Non-pigmented ciliary epithelial cell (primary cell): ENCODE measurements at regions not wholly inside any gene's neighbourhood (a gene's known extent, or its start where the extent isn't known, plus 50 kb on each side); places are given as distances from the start of the nearest gene placed in this dataset.
A peak's percentile ranks its signal among the peaks of the same experiment; 100 is the strongest.

Experiments
- DNase-seq: peaks from one replicate; pipeline ENCODE4 v3.0.0-alpha.2; 2010; ENCODE audit warnings: low read depth

GRCh38 chr10:107444443-107444842, 279.9 kb upstream of the SORCS1 start:
- DNase-seq, result no peak

DNA sequence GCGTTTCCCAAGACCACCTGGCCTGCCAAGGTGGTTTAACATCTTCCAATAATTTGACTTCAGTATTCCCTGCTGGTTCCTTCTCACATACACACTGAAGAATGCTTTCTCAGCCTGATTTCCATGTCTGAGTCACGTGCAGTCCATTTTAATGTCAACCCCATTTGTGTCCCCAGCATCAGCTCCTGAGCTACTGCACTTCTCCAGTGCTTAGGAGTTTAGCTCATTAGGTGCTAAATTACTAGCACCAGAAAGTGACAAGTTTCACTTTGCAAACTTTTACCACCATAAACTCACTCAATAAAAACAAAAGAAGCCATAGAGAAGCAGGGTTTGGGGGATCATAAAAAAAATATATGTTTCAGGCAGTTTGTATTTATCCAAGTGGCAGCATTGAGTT, 279.3 kb upstream of the SORCS1 start:
- DNase-seq, result no peak

DNA sequence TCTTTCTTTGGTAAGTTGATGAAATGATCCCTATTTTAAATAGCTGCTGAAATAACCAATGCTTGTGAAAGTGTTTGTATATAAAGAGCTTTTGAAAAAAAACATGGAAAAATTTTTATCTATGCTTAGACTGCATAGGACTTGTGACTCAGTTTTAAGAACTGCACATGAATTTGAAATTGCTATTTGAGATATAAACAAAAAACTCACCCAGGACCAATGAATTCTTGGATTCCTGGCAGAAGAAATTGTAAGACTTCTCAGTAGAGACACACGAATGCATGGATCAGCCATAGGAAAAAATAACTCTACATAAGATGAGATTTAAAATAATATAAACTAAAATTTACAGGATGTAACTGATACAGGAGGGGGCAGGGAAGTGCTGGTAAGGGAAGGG, 278.8 kb upstream of the SORCS1 start:
- no peak for DNase-seq

DNA sequence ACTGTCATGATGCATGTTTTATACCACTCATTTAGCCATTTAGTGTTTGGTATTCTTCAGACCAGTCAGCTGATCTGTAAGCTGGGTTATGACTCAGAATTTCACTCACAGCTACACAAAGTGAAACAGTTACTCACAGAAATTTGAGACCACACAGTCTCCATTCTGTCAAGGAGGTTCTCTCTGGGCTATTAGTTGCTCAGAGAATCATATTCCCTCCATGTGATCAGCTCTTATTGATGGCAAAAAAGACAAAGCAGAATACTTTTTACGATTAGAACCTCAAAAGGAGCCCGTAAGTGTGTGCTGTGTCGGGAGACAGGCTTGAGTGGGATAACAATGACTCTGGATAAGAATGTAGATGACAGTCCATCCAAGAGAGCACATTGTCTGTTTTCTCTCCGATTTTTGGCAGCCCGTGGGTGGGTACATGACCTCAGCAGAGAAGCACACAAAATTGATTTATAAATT, 277.6 kb upstream of the SORCS1 start:
- peak; percentile 68 for DNase-seq

DNA sequence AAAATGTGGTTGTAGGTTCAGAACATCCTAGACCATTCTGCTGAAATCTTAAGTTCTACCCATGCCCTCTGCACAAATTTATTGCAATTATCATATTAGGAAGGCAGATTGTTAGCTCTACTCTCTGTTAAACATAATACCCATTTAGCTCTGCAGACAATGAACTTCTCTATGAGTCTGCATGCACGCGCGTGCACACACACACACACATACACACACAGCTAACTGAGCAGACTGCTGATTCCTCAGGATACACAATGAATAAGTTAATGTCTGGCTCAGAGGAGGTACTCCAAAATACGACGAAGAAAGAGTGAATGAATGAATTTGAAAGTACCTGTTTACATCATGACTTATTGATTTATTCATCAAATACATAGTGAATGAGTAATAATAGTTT, 276.2 kb upstream of the SORCS1 start:
- no peak for DNase-seq

GRCh38 chr10:107437921-107438320, 273.4 kb upstream of the SORCS1 start:
- no peak for DNase-seq

DNA sequence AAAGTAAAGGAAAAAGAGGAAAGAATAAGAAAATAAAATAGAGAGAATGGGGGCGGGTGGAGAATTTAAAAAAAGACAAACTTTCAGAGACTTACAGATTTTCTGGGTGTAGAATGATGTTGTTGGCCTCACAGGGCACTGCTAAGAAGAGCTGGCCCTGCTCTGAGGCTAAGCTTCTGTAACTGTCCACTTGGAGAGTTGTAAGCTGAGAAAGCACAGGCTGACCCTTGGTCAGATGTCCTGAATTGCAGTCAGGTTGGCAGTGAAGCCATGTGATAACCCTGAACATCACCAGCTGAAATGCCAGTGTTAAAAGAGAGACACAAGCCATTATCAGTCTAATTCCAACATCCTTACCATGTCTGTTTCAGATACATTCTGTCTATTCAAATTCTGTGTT, 272.1 kb upstream of the SORCS1 start:
- DNase-seq, result no peak

DNA sequence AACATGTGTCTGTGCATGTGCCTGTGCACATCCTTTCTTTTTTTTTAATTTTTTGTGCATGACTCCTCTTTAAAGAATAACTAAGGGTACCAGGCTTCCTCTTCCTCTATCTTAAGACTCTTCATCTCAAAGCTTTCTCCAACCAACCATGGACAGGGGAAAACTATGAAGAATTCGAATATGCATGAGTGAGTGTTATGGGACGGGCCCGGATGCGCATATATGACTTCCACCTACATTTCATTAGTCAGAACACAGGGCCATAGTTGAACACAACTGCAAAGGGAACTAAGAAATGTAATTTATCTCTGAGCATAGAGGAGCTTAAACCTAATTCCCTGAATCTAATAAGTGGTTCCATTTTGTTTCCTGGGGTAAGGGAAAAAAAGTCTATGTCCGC, 270.3 kb upstream of the SORCS1 start:
- DNase-seq, result no peak

DNA sequence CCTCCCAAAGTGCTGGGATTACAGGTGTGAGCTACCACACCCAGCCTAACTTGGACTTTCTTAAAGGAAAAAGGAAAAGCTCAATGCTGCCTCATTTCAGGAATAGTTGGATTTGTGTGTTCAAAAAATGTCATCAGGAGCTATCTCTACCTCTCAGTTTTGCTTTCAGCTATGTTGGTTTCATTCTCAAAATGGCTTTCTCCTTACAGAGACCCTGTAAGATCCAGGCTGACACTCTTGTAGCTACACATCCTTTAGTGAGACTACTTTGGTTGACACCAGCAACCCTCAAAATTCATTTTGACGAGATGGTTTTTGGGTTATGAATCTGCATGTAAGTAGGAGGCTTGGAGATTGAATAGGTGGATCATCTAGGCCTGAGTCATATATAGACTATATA, 269.7 kb upstream of the SORCS1 start:
- DNase-seq, result no peak

GRCh38 chr10:107433605-107434004, 269.1 kb upstream of the SORCS1 start:
- DNase-seq, result no peak

DNA sequence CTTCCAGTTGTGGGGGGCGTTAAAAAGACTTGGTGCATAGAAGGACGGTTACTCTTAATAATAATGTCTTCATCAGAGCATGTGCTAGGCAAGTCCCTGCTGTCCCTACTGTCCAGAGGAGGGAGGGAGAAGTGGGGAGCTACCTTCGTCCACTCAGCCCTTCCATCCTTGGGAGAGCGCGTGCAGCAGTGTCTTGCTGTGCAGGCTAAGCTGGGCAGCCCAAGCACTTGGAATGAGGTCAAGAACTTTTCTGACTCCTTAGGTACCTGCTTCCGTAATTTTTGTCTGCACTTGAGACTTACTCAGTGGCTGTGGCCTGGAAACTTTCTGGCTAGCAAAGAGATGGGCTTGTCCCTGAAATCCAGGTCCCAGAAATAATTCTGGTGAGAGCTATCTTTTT, 265.9 kb upstream of the SORCS1 start:
- DNase-seq, result no peak

DNA sequence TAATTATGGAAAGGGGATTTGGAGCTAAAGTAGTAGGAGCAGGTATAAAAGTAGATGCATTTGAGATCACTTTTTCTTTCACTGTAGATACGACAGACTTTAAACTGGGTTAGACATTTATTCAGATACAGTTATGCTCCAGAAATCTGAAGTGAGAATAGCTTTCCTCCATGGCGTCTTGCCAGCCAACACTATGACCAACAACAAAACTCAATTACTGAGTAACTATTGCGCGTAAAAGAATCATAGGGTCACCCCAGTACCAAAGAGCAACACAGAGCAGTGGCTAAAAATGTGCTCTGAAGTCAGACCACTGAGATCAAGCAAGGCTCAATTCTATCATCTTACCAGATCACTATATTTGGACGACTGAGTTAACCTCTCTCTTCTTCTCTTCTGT, 262.5 kb upstream of the SORCS1 start:
- DNase-seq, result no peak

DNA sequence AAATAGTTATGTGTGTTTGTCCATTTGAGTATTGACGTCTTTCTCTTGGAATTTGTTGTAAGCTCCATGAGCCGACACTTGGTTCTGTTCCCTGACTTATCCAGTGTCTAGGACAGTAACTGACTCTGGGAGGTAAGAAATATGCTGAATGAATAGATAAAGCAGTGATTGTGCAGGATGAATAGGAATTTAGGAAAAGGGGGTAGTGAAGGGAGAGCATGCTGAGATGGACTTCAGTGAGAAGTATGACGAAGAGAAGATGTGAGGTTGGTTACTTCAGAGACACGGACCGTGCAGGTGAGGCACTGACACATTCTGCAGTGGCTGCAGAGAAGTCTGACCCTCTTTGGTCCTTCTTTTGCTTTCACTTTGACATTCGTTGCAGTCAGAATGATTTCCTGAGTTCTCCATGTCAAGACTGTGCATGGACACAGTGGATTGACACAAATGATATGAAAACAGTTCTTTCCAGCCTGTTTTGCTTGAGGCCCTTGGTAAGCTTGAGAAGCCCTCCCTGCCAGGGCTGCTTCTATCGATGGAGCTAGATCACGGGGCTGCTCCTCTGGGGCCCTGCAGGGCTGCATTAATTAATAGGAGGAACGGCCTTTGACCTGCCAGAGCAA, 261.5 kb upstream of the SORCS1 start:
- DNase-seq, result no peak

GRCh38 chr10:107424628-107425027, 260.1 kb upstream of the SORCS1 start:
- no peak for DNase-seq

DNA sequence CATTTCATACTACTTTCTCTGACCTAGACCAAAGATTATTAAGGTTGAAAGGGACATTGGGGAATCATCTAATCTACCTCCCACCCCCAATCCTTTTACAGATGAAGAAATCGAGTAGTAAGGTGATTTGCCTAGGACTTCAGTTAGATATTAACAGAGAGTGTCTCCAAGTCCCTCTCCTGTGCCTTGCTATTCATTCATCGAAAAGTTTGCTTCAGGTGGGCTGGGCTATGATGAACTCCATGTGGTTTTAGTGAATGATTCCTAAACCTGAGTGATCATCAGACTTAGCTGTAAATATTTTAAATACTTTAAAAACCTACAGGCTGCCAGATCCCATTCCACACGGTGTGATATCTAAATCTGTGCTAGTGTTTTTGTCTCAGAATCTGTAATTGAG, 259.4 kb upstream of the SORCS1 start:
- no peak for DNase-seq

GRCh38 chr10:107422681-107423080, 258.2 kb upstream of the SORCS1 start:
- DNase-seq, result no peak

DNA sequence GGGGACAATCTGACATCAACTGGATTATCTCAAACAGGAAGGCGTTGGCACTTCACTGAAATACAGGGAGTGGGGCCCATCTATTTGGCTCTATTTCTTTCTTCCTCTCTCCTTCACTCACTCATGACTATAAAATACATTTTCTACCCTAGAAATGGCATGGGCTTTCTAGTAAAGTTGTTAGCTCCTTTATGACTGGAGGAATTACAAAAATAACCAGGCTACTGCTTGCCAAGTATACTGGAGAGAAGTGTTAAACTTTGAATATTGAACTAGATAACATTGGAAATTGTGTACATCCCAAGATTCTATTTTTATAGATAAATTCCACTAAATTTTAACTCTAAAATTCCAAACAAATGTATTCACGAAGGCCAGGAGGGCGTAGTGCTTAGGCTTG, 255.7 kb upstream of the SORCS1 start:
- no peak for DNase-seq

DNA sequence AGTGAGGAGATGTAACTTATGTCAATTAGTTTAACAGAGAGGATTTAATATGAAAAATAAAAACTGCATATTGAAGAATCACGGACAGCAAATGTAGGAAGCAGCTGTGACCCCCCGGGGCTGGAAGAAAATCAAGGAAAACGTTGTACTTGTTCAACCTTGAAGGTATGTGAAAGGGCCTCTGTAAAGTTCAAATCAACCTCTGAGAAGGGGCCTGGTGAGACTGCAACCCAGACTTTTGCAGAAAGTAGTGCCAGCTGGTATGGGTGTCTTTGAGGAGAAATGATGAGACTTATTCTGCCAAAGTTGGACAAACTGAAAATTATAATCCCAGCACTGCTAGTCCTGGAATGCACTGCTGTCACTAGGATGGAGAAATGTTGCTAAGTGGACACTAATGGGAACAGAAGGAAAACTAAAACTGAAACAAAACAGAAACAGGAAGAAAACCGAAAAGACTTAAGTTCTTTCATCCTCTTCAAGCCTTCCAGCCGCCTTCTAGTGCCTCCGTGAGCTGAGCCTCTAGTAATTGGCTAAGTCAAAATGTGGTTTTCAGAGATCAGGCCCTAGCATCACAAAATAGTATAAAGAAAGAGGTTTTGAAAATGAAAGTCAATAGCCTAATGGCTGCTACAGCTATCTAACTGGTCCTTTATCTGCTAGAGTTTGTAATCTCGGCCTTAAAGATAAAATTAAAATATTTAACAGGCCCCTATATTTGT, 253.7 kb upstream of the SORCS1 start:
- DNase-seq, result no peak

- DNase-seq, result no peak
Observed at GRCh38 chr10:107417446-107417845, 252.9 kb upstream of the SORCS1 start.

GRCh38 chr10:107415446-107415845, 250.9 kb upstream of the SORCS1 start:
- DNase-seq, result no peak

- no peak for DNase-seq
Observed at GRCh38 chr10:107413971-107414370, 249.5 kb upstream of the SORCS1 start.

GRCh38 chr10:107409522-107409921, 245.0 kb upstream of the SORCS1 start:
- peak; percentile 17 for DNase-seq

- DNase-seq, result no peak
Observed at GRCh38 chr10:107398115-107398514, 233.6 kb upstream of the SORCS1 start.

GRCh38 chr10:107391901-107392300, 227.4 kb upstream of the SORCS1 start:
- DNase-seq, result no peak
